Erythroblast (primary cell): ENCODE measurements at regions not wholly inside any gene's neighbourhood (a gene's known extent, or its start where the extent isn't known, plus 50 kb on each side); places are given as distances from the start of the nearest gene placed in this dataset.

Experiments used
- GATA1 ChIP-seq: IDR thresholded peaks from 2 replicates; pipeline ENCODE4 v1.6.1; 2011; ENCODE audit warnings: low read depth, mild to moderate bottlenecking, control low read depth, low read length, moderate library complexity
- POLR2A ChIP-seq: IDR thresholded peaks from 2 replicates; pipeline ENCODE4 v1.6.1; 2011; ENCODE audit warnings: mild to moderate bottlenecking, low read length

GRCh38 chr5:115379622-115380344 lies 83.3 kb upstream of the CCDC112 start:
- TF ChIP-seq POLR2A (no peak), GATA1 (no peak)
